Upper lobe of right lung (tissue), 1 donor: ENCODE measurements at regions not wholly inside any gene's neighbourhood (a gene's known extent, or its start where the extent isn't known, plus 50 kb on each side); places are given as distances from the start of the nearest gene placed in this dataset.

Source experiments
- ATAC-seq: fragments of 200-7000 bp; cut with Tn5 transposase; one replicate; pipeline ENCODE4 v1.9.1; 2020; ENCODE audit warnings: mild to moderate bottlenecking, moderate library complexity
- DNase-seq: peaks from one replicate; pipeline ENCODE4 v3.0.0-alpha.2; 2020
- H3K27ac ChIP-seq: fragments of 200-600 bp; one replicate; pipeline ENCODE4 v1.8.0; 2022
- H3K27me3 ChIP-seq: fragments of 200-600 bp; one replicate; pipeline ENCODE4 v1.8.0; 2022; ENCODE audit warnings: mild to moderate bottlenecking
- H3K36me3 ChIP-seq: fragments of 200-600 bp; one replicate; pipeline ENCODE4 v1.8.0; 2022
- H3K4me1 ChIP-seq: fragments of 200-600 bp; one replicate; pipeline ENCODE4 v1.8.0; 2022
- H3K4me3 ChIP-seq: fragments of 200-600 bp; one replicate; pipeline ENCODE4 v1.8.0; 2022; ENCODE audit warnings: mild to moderate bottlenecking
- H3K9me3 ChIP-seq: fragments of 200-600 bp; one replicate; pipeline ENCODE4 v1.8.0; 2022
- CTCF ChIP-seq: fragments of 200-600 bp; IDR thresholded peaks from one replicate; pipeline ENCODE4 v1.8.0; 2022; ENCODE audit warnings: antibody characterized with exemption
- intact Hi-C: fragments of 100-400 bp; cut with DNase I; formaldehyde crosslinking; loops from one replicate; pipeline ENCODE4 v1.11.0; 2022
- donor health status: DM: no; HTN: yes; CAD: no; lungs with severe emphysema.

GRCh38 chr2:104952976-104953375 lies 84.9 kb upstream of the MRPS9 start:
- no peak for DNase-seq
- intact Hi-C loops = no loop called here

GRCh38 chr2:104965900-104966299 lies 72.0 kb upstream of the MRPS9 start:
- ATAC-seq = no peak
- H3K36me3 ChIP-seq = no peaks in the 10 kb centered on the region
- intact Hi-C loops = no loop called here
- no peaks in the 10 kb centered on the region for H3K4me1 ChIP-seq
- H3K27me3 ChIP-seq = no peaks in the 10 kb centered on the region
- no peak for TF ChIP-seq CTCF
- DNase-seq = no peak
- no peak overlapping the region for H3K4me3 ChIP-seq
- no peak overlapping the region for H3K27ac ChIP-seq
- peaks cover 4% of the 10 kb centered on the region for H3K9me3 ChIP-seq

More at GRCh38 chr2:104952976-104953375, 84.9 kb upstream of the MRPS9 start:
- Histone ChIP-seq H3K9me3 (no peaks in the 10 kb centered on the region), H3K27me3 (no peaks in the 10 kb centered on the region), H3K36me3 (no peaks in the 10 kb centered on the region), H3K4me3 (no peak overlapping the region), H3K27ac (no peak overlapping the region), H3K4me1 (no peaks in the 10 kb centered on the region)
- no peak for TF ChIP-seq CTCF
- no peak for ATAC-seq

GRCh38 chr2:104969564-104969963 lies 68.3 kb upstream of the MRPS9 start:
- Histone ChIP-seq H3K27me3 (no peaks in the 10 kb centered on the region), H3K4me3 (no peak overlapping the region), H3K27ac (no peak overlapping the region), H3K9me3 (peaks cover 4% of the 10 kb centered on the region), H3K4me1 (no peaks in the 10 kb centered on the region), H3K36me3 (no peaks in the 10 kb centered on the region)
- DNase-seq = no peak
- no peak for ATAC-seq
- intact Hi-C loops = no loop called here
- no peak for TF ChIP-seq CTCF

GRCh38 chr2:104975371-104975770 lies 62.5 kb upstream of the MRPS9 start:
- no peak for TF ChIP-seq CTCF
- DNase-seq (no peak), ATAC-seq (no peak)
- Histone ChIP-seq H3K36me3 (no peaks in the 10 kb centered on the region), H3K27me3 (no peaks in the 10 kb centered on the region), H3K4me3 (no peak overlapping the region), H3K9me3 (no peaks in the 10 kb centered on the region), H3K4me1 (no peaks in the 10 kb centered on the region), H3K27ac (no peak overlapping the region)
- intact Hi-C loops = no loop called here

GRCh38 chr2:104975851-104976250 lies 62.0 kb upstream of the MRPS9 start:
- no peaks in the 10 kb centered on the region for H3K36me3 ChIP-seq
- no peak for TF ChIP-seq CTCF
- DNase-seq = no peak
- no peaks in the 10 kb centered on the region for H3K4me1 ChIP-seq
- ATAC-seq = no peak
- H3K4me3 ChIP-seq = no peak overlapping the region
- no peaks in the 10 kb centered on the region for H3K27me3 ChIP-seq
- H3K9me3 ChIP-seq = no peaks in the 10 kb centered on the region
- intact Hi-C loops = no loop called here
- no peak overlapping the region for H3K27ac ChIP-seq

- no peak for TF ChIP-seq CTCF
- no peak overlapping the region for H3K27ac ChIP-seq
- no peak for ATAC-seq
- DNase-seq = no peak
- no peaks in the 10 kb centered on the region for H3K36me3 ChIP-seq
- H3K27me3 ChIP-seq = no peaks in the 10 kb centered on the region
- H3K9me3 ChIP-seq = no peaks in the 10 kb centered on the region
- intact Hi-C loops = no loop called here
- H3K4me1 ChIP-seq = no peaks in the 10 kb centered on the region
- H3K4me3 ChIP-seq = no peak overlapping the region
These were observed 61.2 kb upstream of the MRPS9 start for GRCh38 chr2:104976603-104977120.
